Fibroblast of mammary gland (primary cell): ENCODE measurements at regions not wholly inside any gene's neighbourhood (a gene's known extent, or its start where the extent isn't known, plus 50 kb on each side); places are given as distances from the start of the nearest gene placed in this dataset.
A peak's percentile ranks its signal among the peaks of the same experiment; 100 is the strongest.

Experiments
- DNase-seq: peaks from one replicate; pipeline ENCODE4 v3.0.0-alpha.2; 2010; ENCODE audit warnings: low read depth
- H3K4me3 ChIP-seq: 2 replicates; pipeline ENCODE4 v1.5.1; 2011; ENCODE audit warnings: low read depth, mild to moderate bottlenecking, low read length, moderate library complexity; ENCODE audit not compliant: control insufficient read depth
- TF ChIP-seq, protein P1 (sequence below): conservative IDR thresholded peaks from 2 replicates; pipeline ENCODE4 v1.5.1; 2011; ENCODE audit warnings: low read depth, low read length, inconsistent platforms; ENCODE audit not compliant: control insufficient read depth, insufficient read depth

GRCh38 chr5:171595401-171595800 lies 176.0 kb downstream of the FGF18 start:
- DNase-seq: peak; percentile 57
- TF ChIP-seq, protein P1, sequence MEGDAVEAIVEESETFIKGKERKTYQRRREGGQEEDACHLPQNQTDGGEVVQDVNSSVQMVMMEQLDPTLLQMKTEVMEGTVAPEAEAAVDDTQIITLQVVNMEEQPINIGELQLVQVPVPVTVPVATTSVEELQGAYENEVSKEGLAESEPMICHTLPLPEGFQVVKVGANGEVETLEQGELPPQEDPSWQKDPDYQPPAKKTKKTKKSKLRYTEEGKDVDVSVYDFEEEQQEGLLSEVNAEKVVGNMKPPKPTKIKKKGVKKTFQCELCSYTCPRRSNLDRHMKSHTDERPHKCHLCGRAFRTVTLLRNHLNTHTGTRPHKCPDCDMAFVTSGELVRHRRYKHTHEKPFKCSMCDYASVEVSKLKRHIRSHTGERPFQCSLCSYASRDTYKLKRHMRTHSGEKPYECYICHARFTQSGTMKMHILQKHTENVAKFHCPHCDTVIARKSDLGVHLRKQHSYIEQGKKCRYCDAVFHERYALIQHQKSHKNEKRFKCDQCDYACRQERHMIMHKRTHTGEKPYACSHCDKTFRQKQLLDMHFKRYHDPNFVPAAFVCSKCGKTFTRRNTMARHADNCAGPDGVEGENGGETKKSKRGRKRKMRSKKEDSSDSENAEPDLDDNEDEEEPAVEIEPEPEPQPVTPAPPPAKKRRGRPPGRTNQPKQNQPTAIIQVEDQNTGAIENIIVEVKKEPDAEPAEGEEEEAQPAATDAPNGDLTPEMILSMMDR: no peak
- H3K4me3 ChIP-seq: no peak overlapping the region

GRCh38 chr5:171595801-171596231 lies 176.4 kb downstream of the FGF18 start:
- TF ChIP-seq, protein P1: no peak

GRCh38 chr5:171596391-171596878 lies 177.0 kb downstream of the FGF18 start:
- peak; percentile 74 for DNase-seq
- TF ChIP-seq, protein P1: no peak
- H3K4me3 ChIP-seq: no peak overlapping the region

More at GRCh38 chr5:171595801-171596231, 176.4 kb downstream of the FGF18 start:
- DNase-seq: peak; percentile 95
- no peak overlapping the region for H3K4me3 ChIP-seq

GRCh38 chr5:171597946-171598640 lies 178.6 kb downstream of the FGF18 start:
- TF ChIP-seq, protein P1: no peak
- DNase-seq: no peak
- no peak overlapping the region for H3K4me3 ChIP-seq

GRCh38 chr5:171598641-171599152 lies 179.2 kb downstream of the FGF18 start:
- DNase-seq: no peak
- H3K4me3 ChIP-seq: no peak overlapping the region
- TF ChIP-seq, protein P1: no peak

DNA sequence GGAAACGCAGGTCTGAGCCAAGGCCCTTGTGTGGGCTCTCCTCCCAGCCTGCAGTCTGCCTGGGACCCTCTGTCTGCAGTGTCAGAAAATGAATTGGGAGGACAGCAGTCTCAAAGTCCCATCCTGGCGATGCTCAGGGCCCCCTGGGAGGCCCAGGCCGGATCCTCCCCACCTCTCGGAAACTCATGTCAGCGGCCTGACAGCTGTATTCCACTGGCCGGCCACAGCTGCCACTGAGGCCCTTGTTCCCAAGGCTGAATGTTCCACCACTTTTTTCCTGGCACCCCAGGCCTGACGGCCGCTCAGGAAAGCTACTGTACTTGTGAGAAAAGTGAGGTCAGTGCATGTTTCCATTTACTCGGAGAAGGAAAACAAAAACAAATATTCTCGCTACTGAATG lies 180.0 kb downstream of the FGF18 start:
- TF ChIP-seq, protein P1: no peak
- H3K4me3 ChIP-seq: no peak overlapping the region
- DNase-seq: no peak
